GM19025 (cell line): ENCODE measurements at regions not wholly inside any gene's neighbourhood (a gene's known extent, or its start where the extent isn't known, plus 50 kb on each side); places are given as distances from the start of the nearest gene placed in this dataset.

ENCODE experiments used
- ATAC-seq: cut with Tn5 transposase; IDR thresholded peaks from one replicate; pipeline ENCODE4 v1.9.1; 2021; ENCODE audit warnings: mild to moderate bottlenecking, low read depth, moderate library complexity; ENCODE audit not compliant: unreplicated experiment

- ATAC-seq: no peak
Observed at GRCh38 chr2:16214861-16215260, 274.5 kb downstream of the MYCN start.

DNA sequence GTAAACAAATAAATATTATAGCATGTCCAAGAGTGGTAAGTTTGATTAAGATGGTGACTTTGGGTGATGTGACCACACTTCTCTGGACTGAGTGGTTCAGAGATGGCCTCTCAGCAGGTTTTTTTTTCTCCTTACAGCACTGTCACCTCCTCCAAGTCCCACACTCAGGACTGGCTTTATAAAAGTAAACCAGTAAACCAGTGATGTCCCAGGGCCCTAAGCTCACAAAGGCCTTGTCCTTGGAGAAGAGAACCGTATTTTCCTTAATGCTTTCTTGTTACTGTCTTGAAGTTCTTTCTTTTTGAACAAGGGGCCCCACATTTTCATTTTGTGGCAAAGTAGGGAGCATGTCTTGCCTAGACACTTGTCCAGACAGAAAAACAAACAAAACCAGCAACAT, 274.0 kb downstream of the MYCN start:
- no peak for ATAC-seq

- no peak for ATAC-seq
Observed at GRCh38 chr2:16212321-16212720, 272.0 kb downstream of the MYCN start.

- ATAC-seq: no peak
Observed at GRCh38 chr2:16211341-16211740, 271.0 kb downstream of the MYCN start.

DNA sequence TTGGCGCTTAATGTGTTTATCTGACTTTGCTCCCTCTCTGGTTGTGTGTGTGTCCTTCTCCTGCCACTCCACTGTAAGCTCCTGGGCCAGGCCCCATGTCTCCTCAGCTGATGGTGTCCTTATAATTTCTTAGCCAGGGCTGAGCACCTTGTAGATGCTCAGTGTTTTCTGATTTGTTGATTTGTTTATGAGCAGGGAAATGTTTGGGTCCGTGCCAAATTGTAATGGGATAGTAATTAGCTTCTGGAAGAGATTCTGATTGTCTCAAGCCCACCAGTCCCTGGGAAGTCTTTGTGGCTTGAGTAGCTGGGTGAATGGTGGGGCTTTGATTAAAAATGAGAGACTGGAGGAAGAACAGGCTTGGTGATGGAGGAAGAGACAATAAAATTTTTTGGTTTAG, 270.5 kb downstream of the MYCN start:
- no peak for ATAC-seq

GRCh38 chr2:16209799-16210198, 269.4 kb downstream of the MYCN start:
- ATAC-seq: no peak

DNA sequence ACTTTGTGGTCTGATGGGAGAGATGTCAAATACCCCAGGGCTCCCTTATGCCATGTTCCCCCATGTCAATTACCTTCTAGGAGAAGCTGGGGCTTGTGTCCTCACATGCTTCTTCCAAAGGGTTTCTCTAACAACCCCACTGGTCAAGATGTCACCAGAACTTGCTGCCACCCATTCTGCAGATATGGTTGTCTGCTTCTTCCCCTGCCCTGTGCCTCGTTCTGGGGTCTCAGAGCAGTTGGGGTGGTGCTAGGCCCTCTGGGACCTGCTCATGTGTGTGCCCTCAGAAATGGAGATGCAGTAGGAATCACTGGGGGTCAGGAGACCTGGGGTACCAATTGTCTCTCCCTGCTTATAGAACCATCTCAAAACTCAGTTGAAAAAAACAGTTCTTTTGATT, 268.6 kb downstream of the MYCN start:
- ATAC-seq: no peak

- ATAC-seq: no peak
Observed at GRCh38 chr2:16208241-16208797, 268.0 kb downstream of the MYCN start.

DNA sequence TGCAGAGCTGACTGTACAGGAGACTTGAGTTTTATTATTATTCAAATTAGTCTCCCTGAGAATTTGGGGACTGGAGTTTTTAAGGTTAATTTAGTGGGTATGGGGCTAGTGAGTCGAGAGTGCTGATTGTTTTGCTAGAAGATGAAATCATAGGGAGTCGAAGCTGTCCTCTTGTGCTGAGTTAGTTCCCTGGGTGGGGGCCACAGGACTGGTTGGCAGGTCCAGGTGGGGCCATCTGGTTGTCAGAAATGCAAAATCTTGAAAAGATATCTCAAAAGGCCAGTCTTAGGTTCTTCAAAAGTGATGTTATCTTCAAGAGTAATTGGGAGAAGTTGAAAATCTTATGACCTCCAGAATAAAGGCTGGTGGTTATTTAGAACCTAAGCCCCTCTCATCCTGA, 267.3 kb downstream of the MYCN start:
- ATAC-seq: no peak

- ATAC-seq: no peak
Observed at GRCh38 chr2:16207151-16207550, 266.8 kb downstream of the MYCN start.

- no peak for ATAC-seq
Observed at GRCh38 chr2:16206191-16206944, 266.0 kb downstream of the MYCN start.

DNA sequence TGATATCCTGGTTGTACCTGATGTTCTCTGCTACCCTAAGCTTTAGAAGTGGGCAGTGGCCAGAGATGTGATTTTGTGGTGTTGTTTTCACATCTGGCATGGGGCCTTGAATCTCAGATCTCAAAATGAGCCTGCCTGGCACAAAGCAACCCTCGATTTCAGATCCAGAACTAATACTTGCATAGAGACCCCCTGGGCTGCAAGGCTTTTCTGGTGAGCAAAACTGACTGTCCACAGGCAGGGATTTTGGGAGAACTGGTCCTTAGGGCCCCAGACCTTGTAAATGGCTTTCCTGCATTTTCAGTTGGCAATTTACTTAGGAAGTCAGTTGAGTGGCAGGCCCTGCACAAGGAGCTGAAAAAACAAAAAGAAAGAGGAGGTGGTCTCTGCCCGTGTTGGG, 265.3 kb downstream of the MYCN start:
- no peak for ATAC-seq

GRCh38 chr2:16204886-16205620, 264.7 kb downstream of the MYCN start:
- no peak for ATAC-seq

DNA sequence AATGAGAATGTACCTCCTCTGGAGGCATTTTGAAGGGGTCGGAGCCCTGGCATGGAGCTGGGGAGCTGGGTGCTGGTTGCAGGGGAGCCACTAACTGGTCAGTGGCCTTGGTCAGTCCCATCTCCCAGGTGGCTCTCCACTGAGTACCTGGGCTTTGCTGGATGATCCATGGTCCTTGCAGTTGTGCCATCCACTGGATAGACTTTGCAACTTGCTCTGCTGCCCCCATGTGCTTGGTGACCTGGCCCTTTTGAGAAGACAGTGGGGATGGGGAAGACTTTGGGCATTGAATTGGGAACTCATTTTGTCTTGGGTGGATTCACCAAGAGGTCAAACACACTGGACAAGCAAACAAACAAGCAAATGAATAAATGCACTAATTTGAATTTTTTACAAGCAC, 263.9 kb downstream of the MYCN start:
- ATAC-seq: no peak

- no peak for ATAC-seq
Observed at GRCh38 chr2:16203691-16204090, 263.3 kb downstream of the MYCN start.

DNA sequence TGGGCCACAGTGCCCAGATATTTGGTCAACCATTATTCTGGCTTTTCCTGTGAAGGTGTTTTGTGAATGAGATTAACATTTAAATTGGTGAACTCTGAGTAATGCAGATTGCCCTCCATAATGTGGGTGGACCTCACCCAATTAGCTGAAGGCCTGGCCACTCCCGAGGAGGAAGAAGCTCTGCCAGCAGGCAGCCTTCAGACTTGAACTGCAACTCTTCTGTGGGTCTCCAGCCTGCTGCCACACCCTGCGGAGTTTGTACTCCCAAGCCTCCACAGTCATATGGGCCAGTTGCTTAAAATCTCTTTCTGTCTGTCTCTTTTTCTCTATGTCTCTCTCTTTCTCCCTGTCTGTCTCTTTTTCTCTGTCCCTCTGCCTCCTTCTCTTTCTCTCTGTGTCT, 262.7 kb downstream of the MYCN start:
- no peak for ATAC-seq

DNA sequence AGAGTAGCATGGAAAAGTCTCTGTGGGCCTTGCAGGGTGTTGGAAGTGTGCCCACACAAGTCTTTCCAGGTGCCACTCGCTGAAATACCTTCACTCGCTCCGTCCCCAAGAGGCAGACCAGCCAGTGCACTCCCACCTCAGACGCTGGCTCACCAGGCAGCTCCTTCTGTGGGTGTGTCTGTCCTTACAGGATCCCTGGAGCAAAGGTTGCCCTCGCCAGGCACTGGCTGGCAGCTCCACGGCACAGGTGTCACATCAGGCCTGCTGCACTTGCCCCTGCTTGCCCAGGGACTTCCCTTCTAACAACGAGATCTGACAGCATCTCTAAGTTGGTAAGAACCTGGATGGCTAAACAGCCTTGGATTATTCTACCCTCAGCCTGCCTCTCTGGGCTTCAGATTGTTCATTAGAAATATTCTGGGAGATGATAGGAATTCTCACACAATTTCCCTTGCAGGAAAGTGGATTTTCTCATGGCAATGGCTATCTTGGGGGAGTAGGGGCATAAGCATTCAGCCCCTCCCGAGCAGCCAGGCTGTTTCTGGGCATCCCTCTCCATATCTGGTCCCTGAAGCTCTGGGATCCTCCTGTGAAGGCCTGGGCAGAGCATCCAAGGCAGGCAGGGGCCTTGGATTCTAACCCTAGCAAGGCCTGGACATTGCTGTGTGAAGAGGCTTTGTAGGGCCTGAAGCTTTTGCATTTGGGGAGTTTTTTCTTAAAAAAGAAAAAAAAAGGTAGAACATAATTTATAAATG, 262.1 kb downstream of the MYCN start:
- no peak for ATAC-seq

DNA sequence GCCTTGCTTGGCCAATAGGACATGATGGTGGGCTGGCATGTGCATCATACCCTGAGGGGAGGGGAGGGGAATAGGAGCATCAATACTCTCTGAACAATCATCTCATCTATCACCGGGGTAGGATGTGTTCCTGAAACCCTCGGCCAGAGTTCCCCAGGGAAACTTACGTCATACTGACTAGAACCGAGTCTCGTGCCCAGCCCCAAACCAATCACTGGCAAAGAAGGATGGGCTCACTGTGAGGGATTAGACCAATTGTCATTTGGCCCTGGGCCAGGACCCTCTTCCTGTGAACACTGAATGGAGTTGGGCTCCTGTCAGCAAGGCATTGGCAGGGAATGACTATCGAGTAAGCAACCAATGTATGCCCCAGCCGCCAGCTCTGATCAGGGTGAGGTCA, 261.5 kb downstream of the MYCN start:
- ATAC-seq: no peak

DNA sequence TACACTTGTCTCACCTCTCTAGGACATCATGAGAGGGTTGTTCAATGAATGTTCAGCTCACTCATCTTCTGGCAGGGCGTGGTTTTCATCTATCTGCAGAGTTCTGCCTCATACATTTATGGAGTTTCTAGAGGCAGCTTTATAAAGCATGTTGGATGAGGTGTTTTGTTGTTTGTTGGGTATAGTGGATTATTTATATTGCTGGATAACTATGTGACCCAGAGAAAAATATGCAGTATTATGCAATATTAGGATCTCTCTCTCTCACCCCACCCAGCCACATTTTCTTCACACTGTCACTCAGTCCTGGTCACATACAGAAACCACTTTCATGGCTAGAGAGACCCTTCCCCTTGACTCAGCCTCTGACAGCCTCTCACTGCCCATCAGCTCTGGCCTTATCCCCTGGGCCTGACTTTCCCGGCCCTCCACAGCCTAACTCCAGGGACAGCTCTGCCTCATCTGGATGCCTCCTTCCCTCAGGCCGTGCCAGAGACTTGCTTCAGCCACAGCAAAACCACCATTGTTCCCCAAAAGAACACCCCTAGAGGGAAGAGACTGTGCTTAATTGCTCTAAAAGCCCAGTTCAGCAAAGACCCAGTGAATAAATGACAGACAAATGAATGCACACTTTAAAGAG, 260.3 kb downstream of the MYCN start:
- ATAC-seq: no peak

- ATAC-seq: no peak
Observed at GRCh38 chr2:16199882-16200553, 259.7 kb downstream of the MYCN start.
